ENCODE measurements at regions not wholly inside any gene's neighbourhood (a gene's known extent, or its start where the extent isn't known, plus 50 kb on each side); places are given as distances from the start of the nearest gene placed in this dataset.
"Not testable (repeated sequence)": the region's sequence is repeated elsewhere in the genome, so short reads cannot be mapped to it uniquely, and the experiment has no call there.

DNA sequence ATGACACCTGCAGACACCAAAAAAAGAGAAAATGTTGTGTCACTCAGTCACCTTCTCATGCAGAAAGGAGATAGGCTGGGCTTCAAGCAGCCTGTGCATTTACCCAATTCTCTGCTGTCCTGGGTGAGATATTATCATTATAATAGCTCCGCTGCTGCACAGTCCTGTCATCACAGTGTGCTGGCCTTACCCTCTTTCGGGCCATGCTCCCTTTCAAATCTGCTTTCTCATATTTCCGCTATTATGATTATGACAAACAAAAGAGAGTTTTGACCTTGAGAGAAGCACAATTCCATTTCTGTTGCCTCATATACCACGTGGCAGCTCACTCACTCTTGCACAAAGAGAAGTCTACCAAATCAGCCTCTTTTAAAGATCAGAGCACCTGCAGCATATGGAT lies 1350.1 kb upstream of the ACO1 start:
- TF ChIP-seq, protein P1, sequence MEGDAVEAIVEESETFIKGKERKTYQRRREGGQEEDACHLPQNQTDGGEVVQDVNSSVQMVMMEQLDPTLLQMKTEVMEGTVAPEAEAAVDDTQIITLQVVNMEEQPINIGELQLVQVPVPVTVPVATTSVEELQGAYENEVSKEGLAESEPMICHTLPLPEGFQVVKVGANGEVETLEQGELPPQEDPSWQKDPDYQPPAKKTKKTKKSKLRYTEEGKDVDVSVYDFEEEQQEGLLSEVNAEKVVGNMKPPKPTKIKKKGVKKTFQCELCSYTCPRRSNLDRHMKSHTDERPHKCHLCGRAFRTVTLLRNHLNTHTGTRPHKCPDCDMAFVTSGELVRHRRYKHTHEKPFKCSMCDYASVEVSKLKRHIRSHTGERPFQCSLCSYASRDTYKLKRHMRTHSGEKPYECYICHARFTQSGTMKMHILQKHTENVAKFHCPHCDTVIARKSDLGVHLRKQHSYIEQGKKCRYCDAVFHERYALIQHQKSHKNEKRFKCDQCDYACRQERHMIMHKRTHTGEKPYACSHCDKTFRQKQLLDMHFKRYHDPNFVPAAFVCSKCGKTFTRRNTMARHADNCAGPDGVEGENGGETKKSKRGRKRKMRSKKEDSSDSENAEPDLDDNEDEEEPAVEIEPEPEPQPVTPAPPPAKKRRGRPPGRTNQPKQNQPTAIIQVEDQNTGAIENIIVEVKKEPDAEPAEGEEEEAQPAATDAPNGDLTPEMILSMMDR (IDR thresholded peaks at IDR 0.05; ENCODE audit: insufficient read depth, low read length, poor library complexity, severe bottlenecking), result no peak
- no peaks in the 10 kb centered on the region for H3K36me3 ChIP-seq (ENCODE audit: control insufficient read depth, insufficient read depth, low read length)
- H3K4me3 ChIP-seq (ENCODE audit: low read depth, low read length), result no peak overlapping the region
- DNase-seq (ENCODE audit: low read depth), result no peak
- H3K27me3 ChIP-seq (ENCODE audit: control insufficient read depth, insufficient read depth, low read length), result no peaks in the 10 kb centered on the region

DNA sequence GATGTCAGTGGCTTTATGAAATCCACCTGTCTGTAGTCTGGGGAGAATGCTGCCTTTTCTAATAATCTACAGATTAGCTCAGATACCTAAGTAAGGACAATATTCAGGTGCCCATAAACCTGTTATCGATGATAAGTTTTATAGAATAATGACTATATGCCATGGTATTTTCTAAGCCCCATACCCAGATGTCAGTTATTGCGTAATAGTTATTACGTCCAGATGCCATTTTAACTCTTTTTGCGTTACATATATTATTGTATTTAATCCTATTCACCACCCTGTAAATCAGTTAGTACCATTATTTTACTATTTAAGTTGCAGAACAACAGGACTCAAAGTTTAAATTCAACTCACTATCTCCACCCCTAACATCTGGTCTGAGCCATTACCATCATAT lies 1343.9 kb upstream of the ACO1 start:
- no peaks in the 10 kb centered on the region for H3K27me3 ChIP-seq (ENCODE audit: control insufficient read depth, insufficient read depth, low read length)
- H3K4me3 ChIP-seq (ENCODE audit: low read depth, low read length), result no peak overlapping the region
- H3K36me3 ChIP-seq (ENCODE audit: control insufficient read depth, insufficient read depth, low read length), result no peaks in the 10 kb centered on the region
- TF ChIP-seq, protein P1 (IDR thresholded peaks at IDR 0.05; ENCODE audit: insufficient read depth, low read length, poor library complexity, severe bottlenecking), result no peak
- DNase-seq (ENCODE audit: low read depth), result no peak

DNA sequence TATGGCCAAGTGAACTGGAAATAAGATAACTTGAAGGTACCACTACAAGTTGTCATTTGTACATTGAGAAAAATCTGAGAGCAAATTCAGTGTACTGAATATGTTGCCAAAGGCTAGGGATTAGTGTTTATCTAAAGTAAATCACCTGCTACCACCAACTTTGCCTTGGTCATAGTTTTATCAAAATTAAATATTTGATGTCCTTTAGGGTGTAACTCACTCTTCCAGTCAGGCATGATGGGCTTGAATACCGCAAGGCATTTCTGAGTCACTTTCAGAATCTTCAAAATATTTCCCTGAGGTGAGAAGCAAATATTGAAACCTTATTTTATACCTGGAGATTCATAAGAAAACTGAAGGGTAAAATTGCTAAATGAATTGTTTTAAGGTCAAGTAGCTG lies 1338.6 kb upstream of the ACO1 start:
- no peak for DNase-seq (ENCODE audit: low read depth)
- TF ChIP-seq, protein P1 (IDR thresholded peaks at IDR 0.05; ENCODE audit: insufficient read depth, low read length, poor library complexity, severe bottlenecking), result no peak

DNA sequence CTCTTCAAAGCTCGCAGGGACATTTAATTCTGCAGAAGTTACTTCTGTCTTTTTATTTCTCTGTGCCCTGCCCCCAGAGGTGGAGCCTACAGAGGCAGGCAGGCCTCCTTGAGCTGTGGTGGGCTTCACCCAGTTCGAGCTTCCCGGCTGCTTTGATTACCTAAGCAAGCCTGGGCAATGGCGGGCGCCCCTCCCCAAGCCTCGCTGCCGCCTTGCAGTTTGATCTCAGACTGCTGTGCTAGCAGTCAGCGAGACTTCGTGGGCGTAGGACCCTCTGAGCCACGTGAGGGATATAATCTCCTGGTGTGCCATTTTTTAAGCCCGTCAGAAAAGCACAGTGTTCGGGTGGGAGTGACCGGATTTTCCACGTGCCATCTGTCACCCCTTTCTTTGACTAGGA lies 1322.9 kb upstream of the ACO1 start:
- not testable (repeated sequence) for H3K36me3 ChIP-seq (ENCODE audit: control insufficient read depth, insufficient read depth, low read length)

More for the DNA sequence above, 1338.6 kb upstream of the ACO1 start:
- H3K36me3 ChIP-seq (ENCODE audit: control insufficient read depth, insufficient read depth, low read length), result no peaks in the 10 kb centered on the region
- no peak overlapping the region for H3K4me3 ChIP-seq (ENCODE audit: low read depth, low read length)
- H3K27me3 ChIP-seq (ENCODE audit: control insufficient read depth, insufficient read depth, low read length), result no peaks in the 10 kb centered on the region

DNA sequence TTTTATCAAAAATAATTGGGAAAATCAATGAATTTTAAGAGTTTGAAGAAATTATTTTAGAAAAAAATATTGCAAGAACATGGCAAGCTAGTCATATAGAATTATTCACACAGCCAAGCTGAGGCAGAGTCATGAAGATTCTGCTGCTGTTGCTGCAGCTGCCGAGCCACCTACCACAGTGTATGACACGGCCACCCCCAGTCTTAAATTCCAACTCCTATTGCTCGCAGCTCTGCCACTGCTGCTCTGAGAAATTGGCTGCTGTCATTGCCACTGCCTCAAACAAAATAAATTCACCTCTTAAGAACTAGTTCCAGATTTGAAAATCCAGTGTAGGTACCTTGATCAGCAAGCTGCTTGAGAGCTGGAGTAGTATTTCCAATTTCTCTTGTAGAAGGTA lies 1318.8 kb upstream of the ACO1 start:
- H3K27me3 ChIP-seq (ENCODE audit: control insufficient read depth, insufficient read depth, low read length), result no peaks in the 10 kb centered on the region
- no peak overlapping the region for H3K4me3 ChIP-seq (ENCODE audit: low read depth, low read length)
- DNase-seq (ENCODE audit: low read depth), result no peak
- TF ChIP-seq, protein P1 (IDR thresholded peaks at IDR 0.05; ENCODE audit: insufficient read depth, low read length, poor library complexity, severe bottlenecking), result no peak
- no peaks in the 10 kb centered on the region for H3K36me3 ChIP-seq (ENCODE audit: control insufficient read depth, insufficient read depth, low read length)

More for the DNA sequence above, 1322.9 kb upstream of the ACO1 start:
- DNase-seq (ENCODE audit: low read depth); H3K4me3 ChIP-seq (ENCODE audit: low read depth, low read length); H3K27me3 ChIP-seq (ENCODE audit: control insufficient read depth, insufficient read depth, low read length): not testable (repeated sequence)

DNA sequence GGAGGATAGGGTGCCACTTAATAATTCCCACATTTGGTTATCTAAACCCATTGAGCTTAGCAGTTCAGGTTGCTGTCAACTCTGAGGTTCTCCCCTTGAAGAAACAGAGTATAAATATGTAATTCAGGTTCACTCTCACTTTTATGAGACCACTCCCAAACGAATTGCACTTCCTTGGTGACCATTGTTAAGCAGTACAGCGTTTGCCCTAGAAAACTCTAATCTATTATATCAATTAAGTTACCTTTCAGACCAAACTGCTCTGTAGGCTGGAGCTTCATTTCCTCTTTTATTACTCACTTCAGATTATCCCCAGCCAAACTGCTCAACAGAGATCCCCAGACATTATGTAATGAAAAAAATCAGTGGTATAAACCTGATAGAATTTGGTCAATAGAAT lies 1317.0 kb upstream of the ACO1 start:
- Histone ChIP-seq H3K36me3 (ENCODE audit: control insufficient read depth, insufficient read depth, low read length) (no peaks in the 10 kb centered on the region), H3K27me3 (ENCODE audit: control insufficient read depth, insufficient read depth, low read length) (no peaks in the 10 kb centered on the region), H3K4me3 (ENCODE audit: low read depth, low read length) (no peak overlapping the region)
- TF ChIP-seq, protein P1 (IDR thresholded peaks at IDR 0.05; ENCODE audit: insufficient read depth, low read length, poor library complexity, severe bottlenecking), result no peak
- no peak for DNase-seq (ENCODE audit: low read depth)

All from kidney epithelial cell (primary cell).